Esophagus squamous epithelium (tissue), 4 donors: ENCODE measurements at regions not wholly inside any gene's neighbourhood (a gene's known extent, or its start where the extent isn't known, plus 50 kb on each side); places are given as distances from the start of the nearest gene placed in this dataset.

ENCODE experiments used
- CTCF ChIP-seq, 6 experiments: fragments of 450-650 bp in 4 of 6; fragments of 200-600 bp in 2 of 6; sonication (generic) in 2 of 6; IDR thresholded peaks; one replicate each; pipeline ENCODE4 v1.5.1; 2016 to 2019; ENCODE audit warnings: antibody characterized with exemption in 6 of 6, mild to moderate bottlenecking in 4 of 6, moderate library complexity in 4 of 6
- POLR2A ChIP-seq, 4 donors: fragments of 450-650 bp; IDR thresholded peaks; one replicate each; pipeline ENCODE4 v1.6.1; 2017; ENCODE audit warnings: antibody characterized with exemption in 4 of 4, mild to moderate bottlenecking in 4 of 4, moderate library complexity in 3 of 4

GRCh38 chr3:182592747-182593146 lies 200.6 kb upstream of the ATP11B start:
- TF ChIP-seq CTCF (IDR thresholded peaks at IDR 0.05): no peak
- TF ChIP-seq POLR2A (IDR thresholded peaks at IDR 0.05): no peak
